Ovary (tissue), 3 donors: ENCODE measurements at regions not wholly inside any gene's neighbourhood (a gene's known extent, or its start where the extent isn't known, plus 50 kb on each side); places are given as distances from the start of the nearest gene placed in this dataset.

Source experiments
- EP300 ChIP-seq: sonication (generic); formaldehyde crosslinking; IDR thresholded peaks from one replicate; pipeline ENCODE4 v1.6.1; 2017; ENCODE audit warnings: antibody characterized with exemption
- TF ChIP-seq, protein P1 (sequence below), 3 donors: fragments of 450-650 bp in 2 of 3; fragments of 200-600 bp in 1 of 3; IDR thresholded peaks; one replicate each; pipeline versions ENCODE4 v1.5.1 to v1.8.0; 2016 to 2022; ENCODE audit warnings: antibody characterized with exemption in 3 of 3, mild to moderate bottlenecking in 1 of 3
- donor health status: DM: no; HTN: no; CAD: no.

GRCh38 chr3:116812949-116813348 is 103.4 kb downstream of the TUSC7 start:
- TF ChIP-seq, protein P1, sequence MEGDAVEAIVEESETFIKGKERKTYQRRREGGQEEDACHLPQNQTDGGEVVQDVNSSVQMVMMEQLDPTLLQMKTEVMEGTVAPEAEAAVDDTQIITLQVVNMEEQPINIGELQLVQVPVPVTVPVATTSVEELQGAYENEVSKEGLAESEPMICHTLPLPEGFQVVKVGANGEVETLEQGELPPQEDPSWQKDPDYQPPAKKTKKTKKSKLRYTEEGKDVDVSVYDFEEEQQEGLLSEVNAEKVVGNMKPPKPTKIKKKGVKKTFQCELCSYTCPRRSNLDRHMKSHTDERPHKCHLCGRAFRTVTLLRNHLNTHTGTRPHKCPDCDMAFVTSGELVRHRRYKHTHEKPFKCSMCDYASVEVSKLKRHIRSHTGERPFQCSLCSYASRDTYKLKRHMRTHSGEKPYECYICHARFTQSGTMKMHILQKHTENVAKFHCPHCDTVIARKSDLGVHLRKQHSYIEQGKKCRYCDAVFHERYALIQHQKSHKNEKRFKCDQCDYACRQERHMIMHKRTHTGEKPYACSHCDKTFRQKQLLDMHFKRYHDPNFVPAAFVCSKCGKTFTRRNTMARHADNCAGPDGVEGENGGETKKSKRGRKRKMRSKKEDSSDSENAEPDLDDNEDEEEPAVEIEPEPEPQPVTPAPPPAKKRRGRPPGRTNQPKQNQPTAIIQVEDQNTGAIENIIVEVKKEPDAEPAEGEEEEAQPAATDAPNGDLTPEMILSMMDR (IDR thresholded peaks at IDR 0.05) = no peak
- TF ChIP-seq EP300 = no peak
